ACHN (cell line): ENCODE measurements at regions not wholly inside any gene's neighbourhood (a gene's known extent, or its start where the extent isn't known, plus 50 kb on each side); places are given as distances from the start of the nearest gene placed in this dataset.
"Not testable (repeated sequence)": the region's sequence is repeated elsewhere in the genome, so short reads cannot be mapped to it uniquely, and the experiment has no call there.

Experiments used
- DNase-seq: peaks from one replicate; pipeline ENCODE4 v3.0.0-alpha.2; 2015
- in situ Hi-C: cut with HindIII; loops from 2 replicates; pipeline ENCODE4 v1.10.0; 2017; ENCODE audit warnings: low sequenced_read_pairs, low pct_ligation_motif_present, low pct_unique_long_range_greater_than_20kb

- DNase-seq, result no peak
- in situ Hi-C loops, result no loop called here
Observed at GRCh38 chr18:62442391-62442790, 80.4 kb upstream of the ZCCHC2 start.

- no peak for DNase-seq
- in situ Hi-C loops, result no loop called here
Observed at GRCh38 chr18:62445386-62445917, 77.4 kb upstream of the ZCCHC2 start.

- in situ Hi-C loops, result no loop called here
- no peak for DNase-seq
Observed at GRCh38 chr18:62446511-62446910, 76.3 kb upstream of the ZCCHC2 start.

- in situ Hi-C loops, result no loop called here
- DNase-seq, result no peak
Observed at GRCh38 chr18:62447652-62448051, 75.2 kb upstream of the ZCCHC2 start.

GRCh38 chr18:62448426-62448825, 74.4 kb upstream of the ZCCHC2 start:
- in situ Hi-C loops, result no loop called here
- DNase-seq, result no peak

DNA sequence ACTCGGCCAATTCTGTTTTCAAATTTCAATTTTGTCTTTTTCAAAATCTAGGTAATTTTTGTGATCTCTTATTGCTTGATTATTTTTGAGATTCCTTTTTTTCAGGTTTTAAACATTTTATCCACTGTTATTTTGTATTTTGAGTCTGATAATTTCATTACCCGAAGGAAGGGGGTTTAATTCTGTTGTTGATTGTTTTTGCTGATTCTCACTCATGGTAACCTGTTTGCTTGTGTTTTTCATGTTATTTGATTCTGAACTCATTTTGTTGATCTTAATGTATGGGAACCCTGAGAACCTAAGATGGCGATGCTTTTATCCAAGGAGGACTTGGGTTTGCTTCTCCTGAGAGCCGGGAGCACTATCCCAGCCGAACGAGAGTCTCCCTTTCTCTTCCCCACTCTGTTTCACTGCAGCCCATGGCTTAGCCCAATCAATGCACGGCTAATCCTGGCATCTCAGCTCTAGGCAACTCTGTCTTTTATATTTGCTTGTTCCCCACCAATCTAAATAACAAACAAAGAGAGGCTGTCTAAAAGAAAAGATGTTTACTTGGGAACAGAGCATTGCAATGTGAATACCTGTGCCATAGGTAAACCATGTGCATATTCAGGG, 73.2 kb upstream of the ZCCHC2 start:
- in situ Hi-C loops, result no loop called here
- DNase-seq, result no peak

- in situ Hi-C loops, result no loop called here
- DNase-seq, result no peak
Observed at GRCh38 chr18:62450175-62450545, 72.7 kb upstream of the ZCCHC2 start.

DNA sequence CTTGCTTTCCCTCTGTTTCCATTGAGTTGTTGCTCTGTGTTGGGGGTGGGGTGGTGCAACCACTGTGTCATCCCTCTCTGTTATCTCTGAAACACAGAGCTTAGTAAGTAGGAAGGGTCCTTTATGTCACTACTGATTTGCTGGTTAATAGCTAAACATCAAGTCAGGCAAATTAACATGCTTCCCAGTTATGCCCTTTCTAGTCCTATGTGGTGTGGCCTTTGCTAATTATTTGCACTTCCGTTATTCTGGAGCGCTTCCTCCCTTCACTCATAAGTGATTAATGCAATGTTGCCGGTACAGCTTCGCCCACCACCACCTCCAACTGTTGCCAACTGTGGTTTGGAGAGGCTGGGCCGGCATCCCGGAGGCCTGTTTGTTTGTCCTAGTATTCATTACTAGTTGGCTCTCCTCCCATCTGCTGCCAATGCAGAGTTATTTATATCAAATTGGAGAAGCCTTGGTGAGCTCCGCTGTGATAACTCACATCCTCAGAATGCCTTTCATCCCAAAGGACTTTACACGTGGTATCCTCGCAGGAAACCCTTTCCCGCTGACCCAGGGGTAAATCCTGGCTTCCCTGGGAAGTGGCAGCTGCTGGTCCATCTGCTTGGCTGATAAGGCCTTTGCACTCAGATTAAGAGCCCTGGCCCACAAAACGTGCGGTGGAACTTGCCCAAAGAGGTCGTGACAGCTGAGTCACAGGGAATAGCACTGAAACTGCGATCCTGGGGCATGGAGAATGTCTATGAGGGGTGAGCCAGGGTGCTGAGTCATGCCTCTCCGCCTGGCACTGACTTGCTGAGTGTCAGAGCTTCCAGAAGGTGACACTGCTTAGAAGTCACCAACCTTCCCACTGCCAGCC, 72.0 kb upstream of the ZCCHC2 start:
- peak; percentile 88 for DNase-seq
- in situ Hi-C loops, result no loop called here

- DNase-seq, result no peak
- in situ Hi-C loops, result no loop called here
Observed at GRCh38 chr18:62452280-62452831, 70.5 kb upstream of the ZCCHC2 start.

- DNase-seq, result no peak
- in situ Hi-C loops, result no loop called here
Observed at GRCh38 chr18:62453864-62454263, 69.0 kb upstream of the ZCCHC2 start.

DNA sequence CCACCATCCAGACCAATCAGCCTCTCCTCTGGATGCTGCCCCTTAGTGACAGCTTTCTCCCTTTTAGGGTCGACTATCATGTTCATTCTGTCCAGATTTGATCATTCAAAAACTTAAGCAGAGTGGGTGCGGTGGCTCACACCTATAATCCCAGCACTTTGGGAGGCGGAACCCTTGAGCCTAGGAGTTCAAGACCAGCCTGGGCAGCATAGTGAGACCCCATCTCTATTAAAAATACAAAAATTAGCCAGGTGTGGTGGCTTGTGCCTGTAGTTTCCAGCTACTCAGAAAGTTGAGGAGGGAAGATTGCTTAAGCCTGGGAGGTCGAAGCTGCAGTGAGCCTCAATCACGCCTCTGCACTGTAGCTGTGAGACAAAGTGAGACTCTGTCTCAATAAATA, 68.3 kb upstream of the ZCCHC2 start:
- in situ Hi-C loops, result no loop called here
- no peak for DNase-seq

GRCh38 chr18:62455222-62455621, 67.6 kb upstream of the ZCCHC2 start:
- in situ Hi-C loops, result no loop called here
- DNase-seq, result no peak

- in situ Hi-C loops, result no loop called here
- DNase-seq, result no peak
Observed at GRCh38 chr18:62457877-62458276, 64.9 kb upstream of the ZCCHC2 start.

GRCh38 chr18:62458346-62458745, 64.5 kb upstream of the ZCCHC2 start:
- in situ Hi-C loops, result no loop called here
- DNase-seq, result peak; percentile 19

- in situ Hi-C loops, result no loop called here
- no peak for DNase-seq
Observed at GRCh38 chr18:62458868-62459716, 63.7 kb upstream of the ZCCHC2 start.

- in situ Hi-C loops, result no loop called here
- no peak for DNase-seq
Observed at GRCh38 chr18:62460851-62461300, 61.9 kb upstream of the ZCCHC2 start.

- in situ Hi-C loops, result no loop called here
- DNase-seq, result no peak
Observed at GRCh38 chr18:62461591-62461990, 61.2 kb upstream of the ZCCHC2 start.

DNA sequence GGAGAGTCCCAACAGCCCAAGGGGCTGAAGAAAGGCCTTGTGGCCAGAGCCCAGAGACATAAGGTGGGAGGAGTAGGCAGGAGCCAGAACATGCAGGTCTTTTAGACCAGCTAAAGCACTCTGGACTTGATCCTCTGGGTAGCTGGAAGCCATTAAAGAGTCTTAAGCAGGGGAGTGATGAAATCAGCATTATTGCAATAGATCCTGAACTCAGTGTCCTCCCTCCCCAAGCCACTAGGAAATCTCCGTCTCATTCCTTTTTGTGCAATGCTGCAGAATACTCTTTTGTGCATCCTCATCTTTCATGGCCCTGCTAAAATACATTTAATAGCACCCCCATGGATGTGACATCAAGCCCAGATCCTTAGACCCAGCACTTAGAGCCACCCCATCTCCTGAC, 58.6 kb upstream of the ZCCHC2 start:
- DNase-seq, result no peak
- in situ Hi-C loops, result no loop called here

DNA sequence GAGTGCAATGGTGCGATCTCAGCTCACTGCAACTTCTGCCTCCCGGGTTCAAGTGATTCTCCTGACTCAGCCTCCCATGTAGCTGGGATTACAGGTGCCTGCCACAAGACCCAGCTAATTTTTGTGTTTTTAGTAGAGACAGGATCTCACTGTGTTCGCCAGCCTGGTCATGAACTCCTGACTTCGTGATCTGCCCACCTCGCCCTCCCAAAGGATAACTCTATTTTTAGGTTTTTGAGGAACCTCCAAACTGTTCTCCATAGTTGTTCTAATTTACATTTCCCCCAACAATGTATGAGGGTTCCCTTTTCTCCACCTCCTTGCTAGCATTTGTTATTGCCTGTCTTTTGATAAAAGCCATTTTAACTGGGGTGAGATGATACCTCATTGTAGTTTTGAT, 53.7 kb upstream of the ZCCHC2 start:
- in situ Hi-C loops, DNase-seq: not testable (repeated sequence)
